Hypothalamus (tissue), 51 donors: ENCODE measurements at regions not wholly inside any gene's neighbourhood (a gene's known extent, or its start where the extent isn't known, plus 50 kb on each side); places are given as distances from the start of the nearest gene placed in this dataset.

ENCODE experiments used
- DNase-seq, 51 donors: peaks; one replicate each; lab custom pipeline; 2025; lab: John Stamatoyannopoulos, UW

DNA sequence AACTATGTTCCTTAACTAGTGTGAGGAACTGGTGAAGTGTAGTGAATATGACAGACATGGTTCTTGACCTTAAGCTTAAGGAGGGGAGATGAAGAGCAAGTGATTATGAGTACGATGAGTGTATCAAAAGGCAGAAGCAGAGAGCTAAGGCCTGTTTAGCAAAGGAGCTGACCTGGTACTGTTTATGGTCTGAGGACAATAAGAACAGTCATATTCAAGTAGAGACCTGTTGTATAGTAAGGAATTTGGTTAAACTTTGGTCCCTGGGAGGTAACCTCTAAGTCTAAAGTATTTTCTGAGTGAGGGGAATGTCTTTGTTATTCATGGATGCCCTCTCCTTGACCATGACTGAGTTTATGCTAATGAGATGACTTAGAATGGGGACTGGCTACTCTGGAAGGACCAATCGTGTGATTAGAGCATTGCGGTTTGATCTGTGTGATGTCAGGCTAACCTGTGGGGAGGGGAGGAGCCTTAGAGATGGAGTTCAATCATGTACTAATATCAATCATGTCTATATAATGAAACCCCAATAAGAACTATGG is 389.3 kb downstream of the BMP4 start:
- no peak for DNase-seq

DNA sequence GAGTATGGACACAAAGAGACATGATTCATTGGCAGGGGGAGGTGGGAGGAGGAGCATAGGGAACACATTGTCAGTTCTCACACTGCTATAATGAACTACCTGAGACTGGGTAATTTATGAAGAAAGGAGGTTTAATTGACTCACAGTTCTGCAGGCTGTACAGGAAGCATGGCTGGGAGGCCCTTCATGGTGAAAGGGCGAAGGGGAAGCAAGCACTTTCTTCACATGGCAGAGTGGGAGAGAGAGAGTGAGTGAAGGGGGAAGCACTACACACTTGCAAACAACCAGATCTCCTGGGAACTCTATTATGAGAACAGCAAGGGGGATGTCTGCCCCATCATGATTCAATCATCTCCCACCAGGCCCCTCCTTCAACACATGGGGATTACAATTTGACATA is 391.8 kb downstream of the BMP4 start:
- DNase-seq, result no peak

DNA sequence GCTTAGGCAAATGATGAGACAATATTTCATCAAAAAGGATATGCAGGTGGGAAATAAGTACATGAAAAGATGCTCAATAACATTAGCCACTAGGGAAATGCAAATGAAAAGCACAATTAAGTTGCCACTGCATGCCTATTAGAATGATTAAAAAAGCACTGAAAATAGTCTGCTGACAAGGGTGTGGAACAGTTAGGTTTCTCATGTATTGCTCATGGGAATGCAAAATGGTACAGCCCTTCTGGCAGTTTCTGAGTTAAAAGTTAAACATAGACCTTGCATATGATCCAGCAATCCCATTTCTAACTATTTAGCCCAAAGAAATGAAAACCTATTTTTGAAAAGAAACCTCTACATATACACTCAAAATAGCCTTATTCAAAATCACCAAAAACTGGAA is 393.0 kb downstream of the BMP4 start:
- no peak for DNase-seq

DNA sequence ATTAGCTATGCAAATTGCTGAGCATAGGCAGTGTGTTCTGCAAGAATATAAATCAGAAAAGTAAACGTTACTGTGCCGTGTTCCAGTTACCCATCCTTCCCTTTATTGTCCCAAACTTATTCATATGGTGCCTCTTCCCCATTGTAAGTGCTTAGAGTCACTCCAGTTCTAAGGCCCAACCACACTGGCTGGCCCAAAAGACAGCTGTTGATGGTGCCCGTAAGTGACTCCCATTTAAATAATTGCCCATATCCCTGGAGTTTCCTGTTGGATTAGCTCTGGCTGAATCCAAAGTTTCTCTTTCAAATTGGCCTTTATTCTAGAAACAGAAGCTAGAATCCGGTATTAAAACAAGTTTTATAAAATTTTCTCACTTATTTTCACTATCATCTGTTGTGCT is 400.1 kb upstream of the DDHD1 start:
- DNase-seq, result no peak

DNA sequence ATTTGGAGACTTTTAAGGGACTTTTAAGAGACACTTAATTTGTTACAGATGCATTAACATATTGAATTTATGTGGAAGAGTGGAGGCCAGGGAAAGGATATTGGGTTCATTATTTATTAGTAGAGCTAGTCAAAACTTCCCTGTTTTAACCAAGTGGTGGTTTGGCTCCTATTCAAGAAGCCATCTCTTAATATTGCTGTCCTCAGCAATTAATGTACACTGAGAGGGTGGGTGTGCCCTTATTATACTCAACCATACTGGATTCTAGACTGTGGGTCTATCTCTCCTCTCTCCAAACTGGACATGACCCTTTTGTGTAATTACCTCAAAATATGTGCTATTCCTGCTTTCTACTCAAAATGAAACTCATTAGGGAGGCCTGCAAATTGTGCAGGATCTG is 398.7 kb upstream of the DDHD1 start:
- no peak for DNase-seq

DNA sequence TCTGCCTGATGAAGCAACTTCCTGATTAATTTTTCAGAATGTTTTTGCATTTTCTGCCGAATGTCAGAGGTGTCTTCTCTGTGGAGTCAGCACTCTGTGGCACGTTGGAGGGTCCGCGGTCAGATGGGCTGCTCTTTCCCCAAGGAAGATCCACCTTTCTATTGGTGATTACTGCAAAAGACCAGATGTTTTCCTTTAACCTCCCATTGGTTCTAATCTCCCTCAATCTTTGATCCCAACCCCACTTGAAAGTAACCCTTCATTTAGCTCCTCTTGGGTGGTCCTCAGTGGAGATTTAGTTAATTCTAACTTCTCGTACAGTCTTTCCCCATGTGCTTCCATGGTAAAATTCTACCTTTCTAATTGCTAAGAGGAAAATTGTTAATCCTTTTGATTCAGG is 397.7 kb upstream of the DDHD1 start:
- no peak for DNase-seq

DNA sequence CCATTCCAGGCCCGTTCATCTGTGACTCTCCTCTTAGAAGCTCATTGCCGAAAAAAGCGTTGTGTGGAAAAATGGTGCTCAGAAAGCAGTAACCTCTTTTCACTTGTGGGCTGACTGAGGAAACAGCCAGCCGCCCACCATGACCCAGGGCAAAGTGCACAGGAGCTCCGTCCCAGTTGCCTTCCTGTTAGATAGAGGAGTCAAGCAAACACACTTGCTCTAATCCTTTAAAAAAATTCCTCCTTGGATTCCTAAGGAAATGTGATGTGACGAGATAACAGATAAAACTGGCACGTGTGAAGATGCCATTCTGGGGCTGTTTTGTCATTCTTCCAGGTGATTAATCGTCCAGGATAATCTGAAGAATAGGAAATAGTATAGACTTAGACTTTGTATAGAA is 396.8 kb upstream of the DDHD1 start:
- DNase-seq, result no peak

DNA sequence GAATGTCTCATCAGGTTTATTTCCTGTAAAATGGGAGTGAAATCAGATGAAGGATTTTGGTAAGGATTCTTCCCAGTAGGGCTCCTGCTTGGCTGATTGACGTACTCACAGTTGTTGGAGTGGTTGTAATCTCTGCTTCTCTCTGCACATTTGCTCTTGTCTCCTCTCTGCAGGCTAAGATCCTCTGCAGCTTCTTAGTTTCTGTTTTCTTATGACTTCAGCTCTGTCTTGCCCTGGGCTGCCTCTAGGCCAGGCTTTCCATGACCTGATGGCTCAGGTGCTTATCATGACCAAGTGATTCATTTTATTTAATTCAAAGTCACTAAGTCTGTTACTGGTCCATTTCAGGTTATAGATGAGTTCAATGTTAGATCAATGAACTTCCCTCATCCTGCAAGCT is 394.5 kb upstream of the DDHD1 start:
- no peak for DNase-seq

DNA sequence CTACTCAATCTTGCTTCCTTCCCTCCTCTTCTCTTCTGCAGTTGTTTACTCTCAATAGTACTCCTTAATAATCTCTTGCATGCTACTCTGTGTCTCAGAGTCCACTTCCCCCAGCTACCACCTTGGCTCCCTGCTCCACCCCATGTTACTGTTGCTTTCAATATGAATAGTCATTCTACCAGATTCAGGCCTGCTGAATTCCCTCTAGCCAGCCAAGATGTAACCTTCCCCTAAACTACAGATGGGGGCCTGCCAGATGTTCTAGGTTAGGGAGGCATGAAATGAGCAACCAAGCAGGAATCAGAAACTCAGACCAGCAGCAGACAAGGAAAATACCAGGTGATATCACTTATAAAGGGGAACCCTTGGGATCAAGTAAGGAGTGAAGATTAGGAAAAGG is 392.1 kb upstream of the DDHD1 start:
- DNase-seq, result no peak

DNA sequence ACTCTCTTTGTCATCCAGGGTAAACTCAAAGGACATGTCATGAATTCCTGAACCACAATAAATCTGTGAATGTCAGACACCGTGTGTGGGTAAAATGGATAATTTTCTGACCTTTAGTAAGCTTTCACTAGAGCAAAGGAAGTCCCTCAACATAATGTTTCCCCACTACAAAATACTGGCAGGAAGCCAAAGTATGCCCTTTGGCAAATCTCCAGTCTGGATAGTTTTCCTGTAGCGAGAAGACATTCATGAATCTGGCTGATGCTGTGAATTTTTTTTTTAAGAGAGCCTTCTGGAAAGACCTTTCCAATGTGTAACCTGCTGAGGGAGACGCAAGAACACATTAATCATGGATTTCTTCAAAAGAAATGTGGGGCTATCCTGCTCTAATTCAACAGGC is 389.6 kb upstream of the DDHD1 start:
- peak in 3 of 51 donors; percentile 0 to 5 (median 1) for DNase-seq

DNA sequence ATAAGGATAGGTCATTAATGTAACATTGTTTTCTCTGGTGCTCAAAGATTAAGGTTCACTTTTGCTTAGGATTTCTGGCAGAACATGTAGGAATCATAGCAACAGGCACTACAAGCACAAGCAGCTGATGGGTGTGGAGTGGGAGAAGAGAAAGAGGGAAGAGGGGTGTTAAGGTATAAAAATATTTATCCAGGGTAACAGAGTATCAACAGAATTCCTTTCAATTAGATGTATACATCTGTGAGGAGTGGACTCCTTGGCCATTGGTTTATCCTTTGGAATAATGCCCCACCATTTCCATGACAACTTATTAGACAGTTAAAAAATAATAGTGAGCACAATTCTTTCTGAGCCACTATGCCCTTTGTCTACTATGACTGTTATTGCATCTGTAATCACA is 388.3 kb upstream of the DDHD1 start:
- DNase-seq, result no peak

DNA sequence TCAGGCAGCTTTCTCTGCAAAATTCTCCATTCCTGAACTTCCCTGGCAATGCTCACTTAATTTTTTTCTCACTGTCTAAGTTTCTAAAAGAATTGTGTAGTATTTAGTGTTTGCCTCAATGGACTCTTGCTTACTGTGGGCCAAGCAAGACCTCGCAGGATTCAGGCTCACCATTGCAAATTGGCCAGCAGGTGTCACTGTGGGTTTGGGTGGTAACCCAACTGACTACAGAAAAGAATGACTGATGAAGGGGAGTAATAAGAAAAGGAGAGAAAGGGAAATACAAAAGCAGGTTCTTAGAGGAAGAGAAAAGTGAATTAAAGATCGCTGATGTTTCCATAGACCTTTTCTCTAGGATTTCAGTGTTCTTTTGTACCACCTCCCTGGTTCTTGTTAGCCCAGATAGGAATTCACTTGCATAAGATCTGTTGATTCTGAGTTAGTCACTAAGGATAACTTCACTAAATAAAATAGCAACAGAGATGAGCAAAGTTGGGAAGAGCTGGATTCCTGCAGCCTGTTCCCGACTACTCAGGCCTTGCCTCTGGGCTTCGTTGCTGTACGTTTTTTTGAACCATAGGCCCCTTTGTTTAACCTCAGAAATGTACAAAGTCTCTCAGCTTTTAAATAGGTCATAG is 386.5 kb upstream of the DDHD1 start:
- peak in 47 of 51 donors; percentile 1 to 80 (median 46) for DNase-seq

DNA sequence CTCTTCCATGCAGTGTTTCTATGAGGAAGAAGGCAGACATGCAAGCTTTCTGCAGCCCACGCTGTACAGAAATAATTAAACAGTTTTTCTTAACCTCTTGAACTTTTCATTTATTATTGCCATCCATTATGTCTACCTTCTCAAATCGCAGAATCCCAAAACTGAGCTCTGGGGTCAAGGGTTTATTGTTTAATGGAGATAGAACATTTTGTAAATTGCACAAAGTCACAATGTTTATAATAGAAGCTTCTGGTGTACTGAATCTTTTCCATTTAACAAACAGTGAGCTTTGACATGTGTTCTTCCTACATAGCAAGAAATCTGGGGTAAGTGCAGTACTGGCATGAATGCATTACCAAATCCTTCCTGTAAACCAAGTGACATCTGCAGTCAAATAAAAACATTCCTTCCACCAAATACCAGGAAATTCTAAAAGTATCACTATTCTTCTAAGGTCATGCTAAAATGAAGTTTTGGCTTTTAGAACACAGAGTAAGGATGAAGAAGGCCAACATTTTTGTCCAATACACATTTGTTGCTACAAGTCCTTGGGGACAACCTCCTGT is 385.3 kb upstream of the DDHD1 start:
- no peak for DNase-seq

DNA sequence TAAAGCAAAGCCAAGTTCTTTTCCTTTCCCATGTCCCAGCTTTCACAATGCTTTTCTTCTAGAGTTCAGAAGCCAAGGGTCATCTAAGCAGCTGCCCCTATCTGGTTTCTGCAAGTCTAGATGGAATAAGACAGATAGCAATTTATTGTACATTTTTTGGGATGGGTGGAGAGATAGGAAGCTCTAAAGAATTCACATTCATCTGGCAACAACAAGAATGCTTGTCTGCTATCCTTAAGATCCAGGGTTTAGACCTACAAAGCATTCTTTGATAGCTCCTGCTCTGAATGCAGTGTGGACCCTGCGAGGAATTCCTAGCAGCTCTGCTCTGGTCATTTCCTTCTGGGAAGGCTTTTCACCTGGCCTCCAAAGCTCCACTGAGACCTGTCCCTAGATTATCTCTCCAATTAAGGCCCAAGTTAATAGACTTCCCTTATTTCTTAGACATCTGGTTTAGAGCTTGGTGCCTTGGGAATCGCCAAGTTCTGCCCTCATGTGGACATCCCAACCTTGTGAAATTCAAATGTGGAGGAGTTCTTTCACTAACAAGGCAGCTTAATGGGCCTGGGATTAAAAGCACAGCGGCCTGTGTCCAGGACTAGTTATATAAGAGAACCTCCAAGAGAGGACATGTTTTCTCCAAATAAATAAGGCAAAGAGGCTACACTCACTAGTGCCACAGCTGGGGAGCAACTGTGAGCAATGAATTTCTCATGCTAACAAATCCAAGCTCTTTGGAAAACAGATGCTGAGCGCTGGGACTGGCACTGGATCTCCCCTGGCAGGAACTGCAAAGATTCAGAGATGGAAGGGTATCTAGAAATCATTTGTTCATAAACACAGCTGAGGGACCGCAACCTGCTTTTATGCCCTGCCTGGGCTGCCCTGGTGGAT is 384.5 kb upstream of the DDHD1 start:
- DNase-seq, result no peak

DNA sequence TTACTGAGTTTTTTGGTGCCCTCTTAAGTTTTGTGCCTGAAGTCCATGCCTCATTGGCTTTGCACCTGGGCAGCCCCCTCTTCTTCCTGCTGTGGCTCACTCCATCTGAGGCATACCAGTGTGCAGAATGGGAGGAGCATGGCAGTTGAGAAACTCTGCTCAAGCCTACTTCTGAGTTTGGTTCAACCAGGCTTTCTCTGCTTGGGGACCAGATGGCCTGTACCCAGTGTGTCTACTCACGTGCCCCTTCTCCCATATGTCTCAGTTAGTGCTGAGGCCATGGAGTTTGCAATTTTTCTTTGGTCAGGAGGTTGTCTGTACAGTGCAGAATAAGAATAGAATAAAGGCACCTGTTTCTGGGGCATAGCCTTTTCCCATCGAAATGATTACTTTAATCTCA is 383.3 kb upstream of the DDHD1 start:
- DNase-seq, result no peak

DNA sequence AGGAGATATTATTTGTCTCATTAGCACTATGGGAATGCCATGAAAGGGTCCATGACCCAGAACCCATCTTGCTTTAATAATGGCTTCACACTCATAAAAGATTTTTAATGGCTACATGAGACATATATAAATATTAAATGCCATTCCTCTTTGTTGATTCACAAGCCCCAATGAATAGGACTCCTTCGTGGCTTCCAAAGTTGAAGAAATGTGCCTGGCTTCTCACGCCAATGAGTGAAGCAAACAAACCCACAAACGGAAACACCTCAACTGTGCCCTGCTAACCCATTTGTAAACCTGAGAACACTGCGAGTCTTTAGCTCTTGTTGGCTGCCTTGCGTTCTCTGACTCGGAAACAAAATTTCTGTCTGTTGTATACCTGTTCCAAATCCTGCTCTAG is 381.7 kb upstream of the DDHD1 start:
- no peak for DNase-seq

DNA sequence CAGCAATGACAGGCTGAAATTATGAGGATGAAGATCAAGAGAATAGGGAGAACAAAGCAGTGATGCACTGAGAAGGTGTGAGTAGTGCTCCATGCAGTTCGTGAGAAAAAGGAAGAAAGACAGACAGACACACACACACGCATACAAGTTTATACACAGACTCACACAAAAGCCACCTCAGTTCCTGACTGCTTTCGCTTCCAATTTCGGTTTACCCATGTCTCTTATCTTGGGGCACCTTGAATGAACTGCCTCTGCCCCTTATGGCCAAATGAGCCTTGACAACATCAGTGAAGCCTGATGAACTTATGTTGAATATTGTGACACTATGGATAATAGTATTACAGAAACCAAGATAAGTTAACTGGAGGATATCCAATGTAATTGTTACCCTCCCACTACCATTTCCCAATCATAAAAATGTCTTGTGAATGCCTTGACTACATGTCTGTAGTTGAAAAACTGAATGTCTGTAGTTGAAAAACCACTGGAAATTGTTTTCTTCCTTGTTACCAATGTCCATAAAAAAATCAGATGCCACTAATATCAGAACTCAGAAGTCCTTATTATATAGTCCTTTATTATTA is 380.4 kb upstream of the DDHD1 start:
- DNase-seq, result no peak

DNA sequence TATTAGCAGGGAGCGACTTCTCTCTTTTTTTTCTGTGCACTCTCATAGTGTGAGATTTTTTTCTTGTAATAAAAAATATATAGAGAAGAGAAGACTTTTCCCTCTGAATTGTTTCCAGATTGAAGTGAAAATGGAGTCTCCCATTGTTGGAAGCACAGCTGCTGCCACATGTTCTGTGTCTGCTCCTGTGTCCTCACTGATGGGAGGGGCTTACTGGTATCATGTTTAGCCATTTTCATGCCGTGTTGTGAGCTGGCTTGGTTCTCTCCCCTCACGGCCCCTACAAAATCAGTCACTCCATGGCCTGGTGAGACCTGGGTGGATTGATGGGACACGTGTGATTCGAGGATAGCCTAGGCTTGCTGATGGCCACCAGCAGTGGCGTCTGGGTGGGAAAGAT is 379.7 kb upstream of the DDHD1 start:
- no peak for DNase-seq

DNA sequence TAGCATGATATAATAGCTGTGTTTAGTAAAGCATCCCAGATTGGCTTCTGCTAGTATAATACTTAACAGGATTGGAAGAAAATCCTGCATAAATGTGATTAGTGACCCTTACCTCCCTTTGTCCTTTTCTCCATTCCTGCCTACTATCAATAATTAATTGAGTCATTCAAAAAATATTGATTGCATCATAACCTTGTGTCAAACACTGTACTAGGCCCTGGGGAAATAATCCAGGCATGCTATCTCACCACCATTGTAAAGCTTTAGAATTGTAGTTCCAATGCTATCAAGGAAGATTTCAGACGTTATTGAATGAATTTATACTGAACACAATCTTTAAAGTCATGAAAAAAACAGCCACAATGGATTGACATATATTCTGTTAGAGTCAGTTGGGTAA is 378.6 kb upstream of the DDHD1 start:
- DNase-seq, result no peak

DNA sequence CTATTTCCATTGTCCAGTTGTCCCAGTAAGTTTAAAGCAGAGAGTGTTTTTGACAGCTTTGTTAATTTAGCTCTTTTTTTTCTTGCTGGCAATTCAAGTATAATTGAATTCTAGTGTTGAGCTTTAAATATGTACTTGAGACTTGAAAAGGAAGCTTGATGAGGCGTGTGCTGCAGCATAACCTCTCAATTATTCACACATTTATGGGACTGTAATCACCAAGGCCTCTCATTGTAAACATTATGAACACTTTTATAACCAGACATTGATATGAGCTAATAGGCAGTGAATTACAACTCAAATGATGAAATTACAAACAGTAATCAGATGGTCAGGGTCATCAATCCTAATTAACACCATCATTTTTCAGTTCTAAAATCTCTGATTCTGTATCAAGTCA is 378.0 kb upstream of the DDHD1 start:
- DNase-seq, result no peak

DNA sequence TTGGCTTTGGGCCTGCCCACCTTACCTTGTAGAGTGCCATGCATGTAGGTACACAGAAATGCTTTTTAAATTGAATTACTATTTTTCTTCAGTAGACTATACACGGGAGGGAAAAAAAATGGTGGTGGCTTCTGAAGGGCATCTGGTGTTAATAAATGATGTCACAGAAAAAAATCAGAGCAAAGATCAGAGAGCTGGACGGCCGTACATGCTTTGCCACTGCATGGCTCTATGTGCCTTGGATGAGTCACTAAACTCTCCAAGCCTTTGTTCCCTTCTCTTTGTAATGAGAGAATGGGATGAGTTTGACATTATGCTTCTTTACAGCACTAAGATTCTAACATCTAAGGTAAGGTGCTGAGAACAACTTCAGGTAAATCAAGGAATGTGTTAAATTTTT is 376.4 kb upstream of the DDHD1 start:
- DNase-seq, result no peak
